Activated CD4-positive, alpha-beta T cell treated with anti-CD3 and anti-CD28 coated beads, Interleukin-2, amount 50 U/mL, for 4 hours (primary cell): ENCODE measurements at regions not wholly inside any gene's neighbourhood (a gene's known extent, or its start where the extent isn't known, plus 50 kb on each side); places are given as distances from the start of the nearest gene placed in this dataset.
"Not testable (repeated sequence)": the region's sequence is repeated elsewhere in the genome, so short reads cannot be mapped to it uniquely, and the experiment has no call there.

Experiments used
- DNase-seq, 2 experiments: peaks; one replicate each; pipeline ENCODE4 v3.0.0-alpha.2; 2020

GRCh38 chr5:82525626-82526025, 247.5 kb upstream of the RPS23 start:
- no peak for DNase-seq

GRCh38 chr5:82523633-82524032, 245.5 kb upstream of the RPS23 start:
- DNase-seq: no peak

- no peak for DNase-seq
Measured at GRCh38 chr5:82522897-82523296, 244.7 kb upstream of the RPS23 start.

- DNase-seq: no peak
Measured at GRCh38 chr5:82521431-82522051, 243.4 kb upstream of the RPS23 start.

- DNase-seq: no peak
Measured at GRCh38 chr5:82519558-82519957, 241.4 kb upstream of the RPS23 start.

- no peak for DNase-seq
Measured at GRCh38 chr5:82517544-82518075, 239.5 kb upstream of the RPS23 start.

GRCh38 chr5:82513738-82514137, 235.6 kb upstream of the RPS23 start:
- no peak for DNase-seq

- DNase-seq: no peak
Measured at GRCh38 chr5:82512025-82512424, 233.9 kb upstream of the RPS23 start.

- DNase-seq: no peak
Measured at GRCh38 chr5:82511134-82511533, 233.0 kb upstream of the RPS23 start.

- no peak for DNase-seq
Measured at GRCh38 chr5:82509762-82510161, 231.6 kb upstream of the RPS23 start.

- not testable (repeated sequence) for DNase-seq
Measured at GRCh38 chr5:82506390-82506789, 228.2 kb upstream of the RPS23 start.

GRCh38 chr5:82499725-82500244, 221.6 kb upstream of the RPS23 start:
- no peak for DNase-seq

GRCh38 chr5:82497242-82497641, 219.1 kb upstream of the RPS23 start:
- no peak for DNase-seq

GRCh38 chr5:82494942-82495341, 216.8 kb upstream of the RPS23 start:
- DNase-seq: no peak

- DNase-seq: no peak
Measured at GRCh38 chr5:82493221-82493620, 215.1 kb upstream of the RPS23 start.

- no peak for DNase-seq
Measured at GRCh38 chr5:82491397-82491796, 213.2 kb upstream of the RPS23 start.

GRCh38 chr5:82489683-82490082, 211.5 kb upstream of the RPS23 start:
- DNase-seq: no peak

GRCh38 chr5:82487131-82487530, 209.0 kb upstream of the RPS23 start:
- DNase-seq: no peak

GRCh38 chr5:82480331-82480730, 202.2 kb upstream of the RPS23 start:
- no peak for DNase-seq

GRCh38 chr5:82476155-82476554, 198.0 kb upstream of the RPS23 start:
- DNase-seq: no peak

GRCh38 chr5:82473262-82473661, 195.1 kb upstream of the RPS23 start:
- no peak for DNase-seq

GRCh38 chr5:82470185-82470994, 192.2 kb upstream of the RPS23 start:
- DNase-seq: no peak

- DNase-seq: no peak
Measured at GRCh38 chr5:82466986-82467561, 188.9 kb upstream of the RPS23 start.

GRCh38 chr5:82465235-82465634, 187.1 kb upstream of the RPS23 start:
- DNase-seq: no peak
